GM18909 (cell line): ENCODE measurements at regions not wholly inside any gene's neighbourhood (a gene's known extent, or its start where the extent isn't known, plus 50 kb on each side); places are given as distances from the start of the nearest gene placed in this dataset.
"Not testable (repeated sequence)": the region's sequence is repeated elsewhere in the genome, so short reads cannot be mapped to it uniquely, and the experiment has no call there.

Experiments
- ATAC-seq: cut with Tn5 transposase; IDR thresholded peaks from one replicate; pipeline ENCODE4 v1.9.1; 2021; ENCODE audit warnings: mild to moderate bottlenecking; ENCODE audit not compliant: unreplicated experiment, poor library complexity

- ATAC-seq, result no peak
These were observed 299.9 kb downstream of the PPP4R3C start for GRCh38 chrX:27163236-27163635.

- no peak for ATAC-seq
These were observed 300.6 kb downstream of the PPP4R3C start for GRCh38 chrX:27162496-27162895.

- ATAC-seq, result not testable (repeated sequence)
These were observed 306.2 kb downstream of the PPP4R3C start for GRCh38 chrX:27156921-27157320.

DNA sequence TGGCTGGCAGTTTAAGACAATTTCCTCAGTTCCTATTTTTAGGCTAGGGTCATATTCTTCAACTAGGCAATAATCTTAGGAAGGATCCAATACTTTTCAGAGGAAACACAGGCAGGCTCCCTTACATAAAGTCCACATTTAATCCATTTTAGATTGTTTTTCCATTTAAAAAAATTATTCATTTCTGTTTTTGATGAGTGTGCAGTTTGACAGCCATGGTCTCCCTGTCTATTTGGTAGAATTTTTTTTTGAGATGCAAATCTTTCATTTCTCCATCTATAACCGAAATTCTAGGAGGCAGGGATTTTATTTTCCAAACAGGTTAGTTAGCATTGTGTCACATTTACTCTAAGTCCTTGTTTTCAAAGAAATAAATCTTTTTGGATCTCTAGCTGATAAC is 326.8 kb downstream of the PPP4R3C start:
- no peak for ATAC-seq

DNA sequence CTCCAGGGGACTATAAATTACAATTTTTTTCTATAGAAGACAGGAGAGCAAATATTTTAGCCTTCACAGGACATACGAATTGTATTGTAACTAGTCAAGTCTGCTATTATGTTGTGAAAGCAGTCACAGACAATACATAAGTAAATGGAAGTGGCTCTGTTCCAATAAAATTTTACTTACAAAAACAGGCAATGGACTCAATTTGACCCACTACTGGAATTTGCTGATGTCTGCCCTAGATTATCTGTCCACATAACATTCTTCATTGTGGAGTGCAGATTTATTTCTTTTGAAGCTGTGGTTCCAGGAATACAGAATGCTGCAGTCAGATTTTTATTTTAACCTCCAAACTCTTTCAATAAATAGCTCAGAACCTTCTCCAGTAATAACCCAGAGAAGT is 330.3 kb downstream of the PPP4R3C start:
- ATAC-seq, result no peak

GRCh38 chrX:27087176-27087575 is 376.0 kb downstream of the PPP4R3C start:
- ATAC-seq, result not testable (repeated sequence)

DNA sequence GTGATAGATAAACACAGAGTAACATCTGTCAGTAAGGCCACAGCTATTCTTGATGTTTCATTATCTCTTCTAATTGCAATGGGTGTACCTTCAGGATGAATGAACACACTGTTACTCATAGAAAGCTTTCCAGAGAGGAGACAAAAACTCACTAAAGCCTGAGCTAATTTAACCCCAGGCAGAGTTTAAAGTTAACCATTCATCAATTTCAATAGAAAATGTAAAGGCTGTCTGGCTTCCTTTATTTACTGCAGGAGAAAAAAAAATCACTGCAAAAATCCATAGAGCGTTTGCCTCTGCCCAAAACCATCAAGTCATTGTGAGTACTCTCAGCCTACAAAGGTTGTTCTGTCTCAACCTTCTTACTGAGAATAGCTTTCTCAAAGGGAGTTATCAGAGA is 376.9 kb downstream of the PPP4R3C start:
- ATAC-seq, result no peak

DNA sequence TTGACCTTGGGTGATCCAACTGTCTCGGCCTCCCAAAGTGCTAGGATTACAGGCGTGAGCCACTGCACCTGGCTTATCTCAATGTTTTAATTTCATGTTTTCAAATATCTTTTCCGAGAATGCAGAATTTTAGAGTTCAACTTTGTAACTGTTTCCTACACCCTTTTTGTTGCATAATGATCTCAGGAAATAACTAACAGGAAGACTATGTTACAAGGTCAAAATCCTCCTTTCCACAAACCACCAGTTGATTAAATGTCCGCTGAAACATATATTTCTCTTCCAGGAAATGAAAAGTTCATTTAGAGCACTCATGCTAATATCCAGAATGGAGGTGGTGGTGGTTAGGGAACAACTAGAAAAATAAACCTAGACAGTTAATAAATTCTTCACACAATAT is 377.8 kb downstream of the PPP4R3C start:
- ATAC-seq, result no peak

DNA sequence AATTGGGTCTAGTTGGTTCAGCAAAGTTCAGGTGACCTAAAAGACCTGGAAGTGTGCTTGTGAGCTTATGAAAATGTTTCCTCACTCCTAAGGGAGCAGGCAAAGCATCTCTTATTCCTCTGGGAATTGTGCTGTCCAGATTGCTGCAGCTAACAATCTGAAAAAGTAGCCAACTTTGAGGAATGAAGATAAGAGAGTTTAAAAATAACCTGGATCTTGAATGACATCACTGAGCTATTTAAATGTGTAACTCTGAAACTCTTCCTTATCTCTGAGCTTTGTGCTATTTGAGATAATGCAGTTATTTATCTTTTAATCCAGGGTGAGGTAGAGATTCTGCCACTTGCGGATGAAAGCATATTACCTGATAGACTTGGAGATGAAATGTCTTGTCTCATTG is 384.8 kb downstream of the PPP4R3C start:
- no peak for ATAC-seq

GRCh38 chrX:27057883-27058282 is 405.3 kb downstream of the PPP4R3C start:
- ATAC-seq, result no peak

GRCh38 chrX:27039332-27039731 is 423.8 kb downstream of the PPP4R3C start:
- no peak for ATAC-seq

DNA sequence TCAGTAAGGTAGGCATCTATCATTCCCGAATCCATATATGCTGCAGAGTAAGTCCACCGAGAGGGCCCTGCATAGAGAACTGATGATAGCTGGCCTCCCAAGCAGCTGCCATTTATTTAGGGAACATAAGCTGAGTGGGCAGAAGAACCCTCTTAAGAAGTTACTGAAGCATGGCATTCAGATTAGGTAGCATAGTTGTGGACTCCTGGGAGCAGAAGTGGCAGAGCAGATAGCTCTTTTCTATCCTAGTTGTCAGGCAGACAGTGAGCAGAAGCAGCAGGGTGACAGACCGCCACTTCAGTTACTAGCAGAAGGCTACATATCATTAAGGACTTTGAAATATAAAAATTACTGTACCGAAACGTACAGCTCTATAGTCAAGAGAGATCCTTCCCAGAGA is 454.7 kb downstream of the PPP4R3C start:
- ATAC-seq, result no peak

DNA sequence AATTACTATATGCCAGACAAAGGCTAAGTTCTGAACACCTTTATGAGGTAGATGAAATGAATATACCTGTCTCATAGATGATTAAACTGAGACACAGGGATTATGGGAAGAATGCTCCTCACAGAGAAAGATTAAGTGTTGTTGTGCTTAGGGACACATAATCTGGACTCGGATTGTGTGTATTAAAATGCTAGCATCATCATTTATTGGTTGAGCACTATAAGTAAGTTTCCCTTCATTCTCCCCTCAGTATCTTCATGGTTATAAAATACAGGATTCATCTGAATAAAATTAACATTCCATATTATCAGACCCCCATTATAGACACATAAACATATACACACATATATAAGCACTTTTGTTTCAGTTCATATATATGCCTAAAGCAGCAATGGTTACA is 463.5 kb downstream of the PPP4R3C start:
- no peak for ATAC-seq

GRCh38 chrX:26958261-26958660 is 504.9 kb downstream of the PPP4R3C start:
- ATAC-seq, result no peak

GRCh38 chrX:26954029-26954428 is 509.1 kb downstream of the PPP4R3C start:
- no peak for ATAC-seq

DNA sequence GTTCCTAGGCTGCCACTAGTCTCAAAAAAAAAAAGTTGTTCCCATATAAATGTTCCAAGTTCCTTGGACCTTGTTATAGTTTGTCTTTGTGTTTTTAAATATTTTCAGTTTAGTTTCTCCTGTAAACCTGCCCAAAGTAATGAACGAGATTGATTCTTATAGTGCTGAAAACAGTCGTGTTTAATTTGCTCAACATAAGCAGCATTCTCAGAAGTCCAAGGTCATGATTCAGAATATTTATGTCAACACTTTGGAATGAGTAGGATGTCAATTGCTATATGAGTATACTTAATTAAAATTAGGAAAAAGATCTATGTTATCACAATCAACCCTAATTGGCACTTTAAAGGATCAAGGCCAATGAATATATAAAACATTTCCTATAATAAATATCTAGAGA is 510.9 kb downstream of the PPP4R3C start:
- ATAC-seq, result no peak

GRCh38 chrX:26927419-26927818 is 535.7 kb downstream of the PPP4R3C start:
- ATAC-seq, result no peak

- no peak for ATAC-seq
These were observed 538.1 kb downstream of the PPP4R3C start for GRCh38 chrX:26925088-26925487.

DNA sequence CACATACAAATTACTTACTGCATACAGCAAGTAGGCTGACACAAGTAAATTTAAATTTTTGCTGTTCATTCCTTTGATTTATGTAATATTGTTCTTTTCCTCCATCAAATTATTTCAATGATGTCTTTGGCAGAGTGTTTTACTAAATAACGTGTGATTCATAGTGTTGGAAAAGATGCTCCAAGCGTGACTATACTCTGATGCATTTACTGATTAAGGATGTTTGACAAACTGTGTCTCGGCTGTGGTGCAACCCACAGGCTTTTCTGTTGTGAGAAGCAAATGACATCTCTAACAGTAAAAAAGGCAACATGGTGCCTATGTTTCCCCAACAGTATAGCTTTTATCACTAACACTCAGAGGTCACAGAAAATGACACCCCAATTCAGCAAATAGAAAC is 540.9 kb downstream of the PPP4R3C start:
- ATAC-seq, result no peak

GRCh38 chrX:26918631-26919030 is 544.5 kb downstream of the PPP4R3C start:
- ATAC-seq, result peak; percentile 61

GRCh38 chrX:26916991-26917390 is 546.1 kb downstream of the PPP4R3C start:
- no peak for ATAC-seq

DNA sequence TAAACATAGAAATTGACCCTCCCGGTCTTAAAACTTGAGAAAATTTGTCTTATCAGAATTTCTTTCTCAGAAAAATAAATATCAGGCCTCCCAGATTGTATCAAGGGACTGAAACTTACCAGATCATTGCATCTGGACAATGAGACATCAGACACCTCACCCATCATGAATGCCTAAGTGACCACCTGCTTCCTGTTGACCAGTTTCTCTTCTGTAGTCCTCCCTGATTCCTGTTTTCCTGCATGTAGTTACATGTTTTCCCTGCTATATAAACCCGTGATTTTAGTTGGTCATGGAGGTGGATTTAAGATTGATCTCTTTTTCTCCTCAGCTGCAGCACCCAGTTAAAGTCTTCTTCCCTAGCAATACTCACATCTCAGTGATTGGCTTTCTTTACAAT is 548.1 kb downstream of the PPP4R3C start:
- no peak for ATAC-seq

- ATAC-seq, result no peak
These were observed 548.9 kb downstream of the PPP4R3C start for GRCh38 chrX:26914232-26914631.
